ENCODE measurements at regions not wholly inside any gene's neighbourhood (a gene's known extent, or its start where the extent isn't known, plus 50 kb on each side); places are given as distances from the start of the nearest gene placed in this dataset.

DNA sequence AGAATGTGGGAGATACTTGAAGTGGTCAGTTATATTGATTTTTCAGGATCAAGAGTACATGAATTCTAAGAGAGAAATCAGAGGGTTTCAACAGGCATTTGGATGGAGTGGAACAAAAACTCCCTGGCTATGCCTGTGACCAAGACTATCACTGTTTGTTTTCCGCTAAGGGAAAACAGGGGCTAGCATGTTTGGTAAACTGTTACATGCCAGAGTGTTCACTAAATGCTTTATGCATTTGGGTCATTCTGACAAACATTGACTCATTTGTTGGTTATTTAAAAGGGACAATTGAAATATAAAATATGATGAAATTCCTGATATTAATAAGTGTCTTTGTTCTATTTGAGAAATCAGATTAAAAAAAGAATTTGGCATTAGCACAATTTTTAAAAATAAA is 603.9 kb upstream of the KCNMB2 start:
- Histone ChIP-seq H3K36me3 (ENCODE audit: insufficient read depth, low read length) (no peaks in the 10 kb centered on the region), H3K27ac (ENCODE audit: low read depth in 1 of 2, low read length in 2 of 2) (no peak overlapping the region), H3K4me3 (ENCODE audit: low read length) (no peak overlapping the region), H3K9me3 (ENCODE audit: control insufficient read depth in 1 of 2, insufficient read depth in 1 of 2, low read length in 2 of 2) (no peaks in the 10 kb centered on the region), H3K27me3 (ENCODE audit: control insufficient read depth in 1 of 2, insufficient read depth in 2 of 2, low read length in 2 of 2) (no peaks in the 10 kb centered on the region), H3K4me1 (ENCODE audit: insufficient read depth, low read length) (no peaks in the 10 kb centered on the region)
- Mint-ChIP-seq H3K27me3 (no peaks in the 10 kb centered on the region), H3K9me3 (no peaks in the 10 kb centered on the region), H3K4me3 (no peak overlapping the region), H3K36me3 (ENCODE audit: low read depth) (no peaks in the 10 kb centered on the region), H3K27ac (no peak overlapping the region), H3K4me1 (ENCODE audit: low read depth) (no peaks in the 10 kb centered on the region)
- ChIA-PET POLR2A (no interaction called here), CTCF (no interaction called here)
- ATAC-seq (ENCODE audit: poor library complexity) (no peak), DNase-seq (no peak)
- TF ChIP-seq, protein P1, sequence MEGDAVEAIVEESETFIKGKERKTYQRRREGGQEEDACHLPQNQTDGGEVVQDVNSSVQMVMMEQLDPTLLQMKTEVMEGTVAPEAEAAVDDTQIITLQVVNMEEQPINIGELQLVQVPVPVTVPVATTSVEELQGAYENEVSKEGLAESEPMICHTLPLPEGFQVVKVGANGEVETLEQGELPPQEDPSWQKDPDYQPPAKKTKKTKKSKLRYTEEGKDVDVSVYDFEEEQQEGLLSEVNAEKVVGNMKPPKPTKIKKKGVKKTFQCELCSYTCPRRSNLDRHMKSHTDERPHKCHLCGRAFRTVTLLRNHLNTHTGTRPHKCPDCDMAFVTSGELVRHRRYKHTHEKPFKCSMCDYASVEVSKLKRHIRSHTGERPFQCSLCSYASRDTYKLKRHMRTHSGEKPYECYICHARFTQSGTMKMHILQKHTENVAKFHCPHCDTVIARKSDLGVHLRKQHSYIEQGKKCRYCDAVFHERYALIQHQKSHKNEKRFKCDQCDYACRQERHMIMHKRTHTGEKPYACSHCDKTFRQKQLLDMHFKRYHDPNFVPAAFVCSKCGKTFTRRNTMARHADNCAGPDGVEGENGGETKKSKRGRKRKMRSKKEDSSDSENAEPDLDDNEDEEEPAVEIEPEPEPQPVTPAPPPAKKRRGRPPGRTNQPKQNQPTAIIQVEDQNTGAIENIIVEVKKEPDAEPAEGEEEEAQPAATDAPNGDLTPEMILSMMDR (IDR thresholded peaks at IDR 0.05), result no peak
- intact Hi-C loops (cut with DNase I, micrococcal nuclease), result no loop called here

DNA sequence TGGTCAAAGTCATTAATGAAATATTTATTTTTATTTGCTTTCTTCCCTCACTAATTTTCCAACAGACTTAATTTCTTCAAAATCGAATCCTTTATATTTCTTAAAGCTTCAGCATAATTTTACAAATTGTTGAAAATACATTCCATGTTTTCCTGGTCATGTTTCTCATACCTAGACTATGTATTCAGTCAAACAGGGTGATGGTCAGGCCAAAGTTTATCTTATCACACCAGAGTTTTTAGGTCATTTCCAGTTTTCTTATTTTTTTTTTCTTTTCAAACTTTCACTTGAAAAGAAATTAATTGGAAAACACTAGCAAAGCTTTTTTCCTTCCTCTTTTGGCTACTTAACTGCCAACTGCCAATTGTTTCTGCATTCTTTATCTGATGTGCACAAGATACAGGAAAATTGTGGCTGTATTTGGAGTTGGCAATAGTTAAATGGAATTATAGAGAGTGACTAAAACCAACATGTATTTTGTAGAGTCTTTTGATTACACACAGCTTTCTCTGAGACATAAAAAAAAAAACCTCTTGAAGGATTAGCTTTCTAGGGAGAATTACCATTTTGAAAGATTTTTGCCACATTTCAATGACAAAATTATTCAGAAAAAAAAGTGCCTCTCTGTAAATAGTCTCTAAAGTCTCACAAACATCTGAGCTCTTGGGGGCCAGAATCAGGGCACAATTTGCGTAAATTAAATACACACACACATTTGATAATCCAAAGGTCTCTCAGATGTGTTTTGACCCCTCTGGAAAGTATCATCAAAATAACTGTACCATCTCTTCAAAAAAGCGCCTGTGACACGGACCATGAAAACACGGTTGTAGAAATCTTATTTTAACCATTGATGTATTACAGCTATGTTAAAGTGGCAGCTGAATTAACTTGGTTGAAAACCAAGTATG is 603.2 kb upstream of the KCNMB2 start:
- no peak overlapping the region for H3K27ac Mint-ChIP-seq
- CTCF ChIA-PET, result no interaction called here

DNA sequence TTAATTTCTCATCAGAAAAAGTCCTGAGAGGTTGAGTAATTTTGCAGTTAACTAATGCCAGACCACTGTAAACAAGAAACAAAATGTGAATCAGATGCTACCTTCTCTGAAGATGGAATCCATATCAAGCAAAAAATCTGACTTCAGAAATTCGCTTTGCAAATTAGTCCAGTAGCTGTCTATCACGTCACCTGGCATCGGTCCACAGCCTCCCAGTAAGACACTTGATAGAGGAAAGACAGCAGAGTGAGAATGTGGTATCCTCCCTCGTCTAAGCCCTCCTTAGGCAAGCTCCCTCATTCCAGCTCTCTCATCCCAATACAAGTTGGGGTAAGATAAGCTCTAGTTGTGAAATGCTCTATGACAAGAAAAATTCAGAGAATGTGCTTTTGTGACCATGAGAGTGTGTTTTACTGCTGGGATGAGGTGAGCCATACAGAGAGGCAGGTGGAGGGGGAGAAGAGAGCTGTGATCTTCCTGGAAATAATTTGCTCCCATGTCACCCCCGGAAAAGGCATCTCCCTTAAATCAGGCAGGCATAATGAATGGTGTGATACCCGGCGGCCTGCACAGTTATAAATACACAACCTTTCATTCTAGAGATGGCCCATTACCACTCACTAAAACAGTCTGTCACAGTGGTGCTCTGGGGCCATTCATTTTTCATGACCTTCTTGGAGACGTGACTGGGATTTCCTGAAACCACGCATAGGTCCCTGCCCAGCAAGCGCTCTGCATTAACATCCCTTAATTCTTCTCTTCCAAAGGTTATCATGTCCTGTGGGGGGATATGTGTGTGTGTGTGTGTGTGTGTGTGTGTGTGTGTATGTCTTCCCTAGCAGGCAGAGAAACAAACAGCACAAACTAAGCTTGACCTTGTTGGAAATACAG is 602.0 kb upstream of the KCNMB2 start:
- no peaks in the 10 kb centered on the region for H3K4me1 ChIP-seq (ENCODE audit: insufficient read depth, low read length)
- H3K27ac ChIP-seq (ENCODE audit: low read depth in 1 of 2, low read length in 2 of 2), result no peak overlapping the region
- no peak for ATAC-seq (ENCODE audit: poor library complexity)
- TF ChIP-seq, protein P1 (IDR thresholded peaks at IDR 0.05), result no peak
- intact Hi-C loops (cut with DNase I, micrococcal nuclease), result no loop called here
- POLR2A ChIA-PET, result interaction anchor here (0.6 kb wide), 1 partner anchor 14 kb away, joined by 4 read pairs; no protein-coding TSS in a partner anchor
- no peak overlapping the region for H3K4me3 ChIP-seq (ENCODE audit: low read length)
- H3K9me3 ChIP-seq (ENCODE audit: control insufficient read depth in 1 of 2, insufficient read depth in 1 of 2, low read length in 2 of 2), result no peaks in the 10 kb centered on the region
- no peaks in the 10 kb centered on the region for H3K9me3 Mint-ChIP-seq
- no peak overlapping the region for H3K27ac Mint-ChIP-seq
- H3K36me3 ChIP-seq (ENCODE audit: insufficient read depth, low read length), result no peaks in the 10 kb centered on the region
- no peak overlapping the region for H3K4me3 Mint-ChIP-seq
- no peaks in the 10 kb centered on the region for H3K4me1 Mint-ChIP-seq (ENCODE audit: low read depth)
- H3K27me3 Mint-ChIP-seq, result no peaks in the 10 kb centered on the region
- CTCF ChIA-PET, result no interaction called here
- H3K36me3 Mint-ChIP-seq (ENCODE audit: low read depth), result no peaks in the 10 kb centered on the region
- no peaks in the 10 kb centered on the region for H3K27me3 ChIP-seq (ENCODE audit: control insufficient read depth in 1 of 2, insufficient read depth in 2 of 2, low read length in 2 of 2)
- no peak for DNase-seq

More for the DNA sequence above, 603.2 kb upstream of the KCNMB2 start:
- Mint-ChIP-seq H3K27me3 (no peaks in the 10 kb centered on the region), H3K9me3 (no peaks in the 10 kb centered on the region), H3K36me3 (ENCODE audit: low read depth) (no peaks in the 10 kb centered on the region), H3K4me3 (no peak overlapping the region), H3K4me1 (ENCODE audit: low read depth) (no peaks in the 10 kb centered on the region)
- TF ChIP-seq, protein P1 (IDR thresholded peaks at IDR 0.05), result no peak
- intact Hi-C loops (cut with DNase I, micrococcal nuclease), result no loop called here
- ATAC-seq (ENCODE audit: poor library complexity) (no peak), DNase-seq (no peak)
- no peaks in the 10 kb centered on the region for H3K27me3 ChIP-seq (ENCODE audit: control insufficient read depth in 1 of 2, insufficient read depth in 2 of 2, low read length in 2 of 2)
- H3K4me3 ChIP-seq (ENCODE audit: low read length), result no peak overlapping the region
- POLR2A ChIA-PET, result no interaction called here
- no peak overlapping the region for H3K27ac ChIP-seq (ENCODE audit: low read depth in 1 of 2, low read length in 2 of 2)
- H3K4me1 ChIP-seq (ENCODE audit: insufficient read depth, low read length), result no peaks in the 10 kb centered on the region
- H3K36me3 ChIP-seq (ENCODE audit: insufficient read depth, low read length), result no peaks in the 10 kb centered on the region
- H3K9me3 ChIP-seq (ENCODE audit: control insufficient read depth in 1 of 2, insufficient read depth in 1 of 2, low read length in 2 of 2), result no peaks in the 10 kb centered on the region
